ENCODE measurements at regions not wholly inside any gene's neighbourhood (a gene's known extent, or its start where the extent isn't known, plus 50 kb on each side); places are given as distances from the start of the nearest gene placed in this dataset.
"Not testable (repeated sequence)": the region's sequence is repeated elsewhere in the genome, so short reads cannot be mapped to it uniquely, and the experiment has no call there.

- DNase-seq, result no peak
Observed at GRCh38 chr2:147041121-147041494, 803.7 kb upstream of the ACVR2A start.

- DNase-seq, result no peak
Observed at GRCh38 chr2:147040298-147041120, 804.3 kb upstream of the ACVR2A start.

- DNase-seq, result no peak
Observed at GRCh38 chr2:147037048-147037447, 807.8 kb upstream of the ACVR2A start.

- no peak for DNase-seq
Observed at GRCh38 chr2:147033044-147033443, 811.8 kb upstream of the ACVR2A start.

GRCh38 chr2:147031897-147032296 lies 812.9 kb upstream of the ACVR2A start:
- no peak for DNase-seq

GRCh38 chr2:147030966-147031720 lies 813.7 kb upstream of the ACVR2A start:
- DNase-seq, result no peak

- DNase-seq, result no peak
Observed at GRCh38 chr2:147027436-147027835, 817.4 kb upstream of the ACVR2A start.

- DNase-seq, result no peak
Observed at GRCh38 chr2:147026664-147027295, 818.0 kb upstream of the ACVR2A start.

- DNase-seq, result no peak
Observed at GRCh38 chr2:147025646-147026585, 818.9 kb upstream of the ACVR2A start.

GRCh38 chr2:147019311-147019710 lies 825.5 kb upstream of the ACVR2A start:
- DNase-seq, result no peak

- DNase-seq, result no peak
Observed at GRCh38 chr2:147017951-147018645, 826.7 kb upstream of the ACVR2A start.

- DNase-seq, result no peak
Observed at GRCh38 chr2:147016181-147016580, 828.6 kb upstream of the ACVR2A start.

GRCh38 chr2:147015591-147015990 lies 829.2 kb upstream of the ACVR2A start:
- DNase-seq, result no peak

GRCh38 chr2:147013696-147014392 lies 831.0 kb upstream of the ACVR2A start:
- no peak for DNase-seq

- no peak for DNase-seq
Observed at GRCh38 chr2:147008481-147008880, 836.3 kb upstream of the ACVR2A start.

- no peak for DNase-seq
Observed at GRCh38 chr2:147006736-147007141, 838.1 kb upstream of the ACVR2A start.

GRCh38 chr2:147003081-147003480 lies 841.7 kb upstream of the ACVR2A start:
- no peak for DNase-seq

- DNase-seq, result no peak
Observed at GRCh38 chr2:147002256-147002655, 842.6 kb upstream of the ACVR2A start.

- DNase-seq, result no peak
Observed at GRCh38 chr2:147001061-147001460, 843.8 kb upstream of the ACVR2A start.

GRCh38 chr2:147000151-147000550 lies 844.7 kb upstream of the ACVR2A start:
- not testable (repeated sequence) for DNase-seq

GRCh38 chr2:146997945-146998344 lies 846.9 kb upstream of the ACVR2A start:
- DNase-seq, result no peak
